Endothelial cell of umbilical vein (primary cell): ENCODE measurements at regions not wholly inside any gene's neighbourhood (a gene's known extent, or its start where the extent isn't known, plus 50 kb on each side); places are given as distances from the start of the nearest gene placed in this dataset.

Experiments used
- EZH2 ChIP-seq: IDR thresholded peaks from 2 replicates; pipeline ENCODE4 v1.6.1; 2012; ENCODE audit warnings: borderline replicate concordance, low read depth, mild to moderate bottlenecking, moderate library complexity, low read length, inconsistent platforms; ENCODE audit not compliant: severe bottlenecking
- POLR2A ChIP-seq: IDR thresholded peaks from 2 replicates; pipeline ENCODE4 v1.6.1; 2012; ENCODE audit warnings: low read depth, mild to moderate bottlenecking, control low read depth, low read length
- POLR2AphosphoS5 ChIP-seq: IDR thresholded peaks from 2 replicates; pipeline ENCODE4 v1.6.1; 2012; ENCODE audit warnings: low read depth, mild to moderate bottlenecking, control low read depth, low read length, moderate library complexity; ENCODE audit not compliant: insufficient read depth
- TF ChIP-seq, protein P1 (sequence below), 2 donors: IDR thresholded peaks; 1 replicate in 1 of 2; 2 replicates in 1 of 2; pipeline ENCODE4 v1.5.1; 2011; ENCODE audit warnings: low read length in 2 of 2, mild to moderate bottlenecking in 2 of 2, moderate library complexity in 2 of 2, control low read depth in 1 of 2, inconsistent platforms in 1 of 2, low read depth in 1 of 2; ENCODE audit not compliant: insufficient read depth in 1 of 2; ENCODE audit errors: extremely low read depth in 1 of 2

DNA sequence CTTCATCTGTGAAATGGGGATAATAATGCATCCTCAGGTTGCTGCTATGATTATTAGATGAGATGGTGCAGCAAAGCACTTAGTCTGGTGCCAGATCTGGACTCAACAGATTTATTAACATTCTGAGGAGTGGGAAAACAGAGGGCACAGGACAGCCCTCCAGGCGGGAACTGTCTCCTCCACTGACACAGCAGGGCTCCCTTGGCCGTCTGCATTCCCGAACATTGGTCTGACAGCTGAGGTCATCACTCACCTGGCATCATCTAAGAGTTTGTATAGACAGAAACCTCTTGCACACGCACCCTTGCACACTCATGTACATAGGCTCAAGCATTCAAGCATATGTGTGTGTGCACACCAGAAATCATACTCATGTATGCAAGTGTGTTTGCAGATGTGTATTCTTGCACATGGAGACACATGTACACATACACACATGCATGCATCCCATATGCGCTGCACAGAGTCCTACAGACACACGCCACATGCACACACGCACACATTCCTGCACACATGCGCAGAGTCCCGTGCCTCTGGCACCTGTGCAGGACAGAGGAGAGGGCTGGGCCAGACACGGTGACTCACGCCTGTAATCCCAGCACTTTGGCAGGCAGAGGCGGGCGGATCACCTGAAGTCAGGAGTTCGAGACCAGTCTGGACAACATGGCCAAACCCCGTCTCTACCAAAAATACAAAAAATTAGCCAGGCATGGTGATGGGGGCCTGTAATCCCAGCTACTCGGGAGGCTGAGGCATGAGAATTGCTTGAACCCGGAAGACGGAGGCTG lies 173.3 kb upstream of the GLI2 start:
- no peak for TF ChIP-seq EZH2
- TF ChIP-seq, protein P1, sequence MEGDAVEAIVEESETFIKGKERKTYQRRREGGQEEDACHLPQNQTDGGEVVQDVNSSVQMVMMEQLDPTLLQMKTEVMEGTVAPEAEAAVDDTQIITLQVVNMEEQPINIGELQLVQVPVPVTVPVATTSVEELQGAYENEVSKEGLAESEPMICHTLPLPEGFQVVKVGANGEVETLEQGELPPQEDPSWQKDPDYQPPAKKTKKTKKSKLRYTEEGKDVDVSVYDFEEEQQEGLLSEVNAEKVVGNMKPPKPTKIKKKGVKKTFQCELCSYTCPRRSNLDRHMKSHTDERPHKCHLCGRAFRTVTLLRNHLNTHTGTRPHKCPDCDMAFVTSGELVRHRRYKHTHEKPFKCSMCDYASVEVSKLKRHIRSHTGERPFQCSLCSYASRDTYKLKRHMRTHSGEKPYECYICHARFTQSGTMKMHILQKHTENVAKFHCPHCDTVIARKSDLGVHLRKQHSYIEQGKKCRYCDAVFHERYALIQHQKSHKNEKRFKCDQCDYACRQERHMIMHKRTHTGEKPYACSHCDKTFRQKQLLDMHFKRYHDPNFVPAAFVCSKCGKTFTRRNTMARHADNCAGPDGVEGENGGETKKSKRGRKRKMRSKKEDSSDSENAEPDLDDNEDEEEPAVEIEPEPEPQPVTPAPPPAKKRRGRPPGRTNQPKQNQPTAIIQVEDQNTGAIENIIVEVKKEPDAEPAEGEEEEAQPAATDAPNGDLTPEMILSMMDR (IDR thresholded peaks at IDR 0.05; ENCODE audit: extremely low read depth in 1 of 2, insufficient read depth in 1 of 2, low read depth in 1 of 2, low read length in 2 of 2): no peak
- TF ChIP-seq POLR2AphosphoS5: no peak
- TF ChIP-seq POLR2A: no peak
